Smooth muscle cell of the brain vasculature (primary cell): ENCODE measurements at regions not wholly inside any gene's neighbourhood (a gene's known extent, or its start where the extent isn't known, plus 50 kb on each side); places are given as distances from the start of the nearest gene placed in this dataset.

ENCODE experiments used
- DNase-seq: peaks from one replicate; pipeline ENCODE4 v3.0.0-alpha.2; 2012; ENCODE audit warnings: low read depth, low spot score

DNA sequence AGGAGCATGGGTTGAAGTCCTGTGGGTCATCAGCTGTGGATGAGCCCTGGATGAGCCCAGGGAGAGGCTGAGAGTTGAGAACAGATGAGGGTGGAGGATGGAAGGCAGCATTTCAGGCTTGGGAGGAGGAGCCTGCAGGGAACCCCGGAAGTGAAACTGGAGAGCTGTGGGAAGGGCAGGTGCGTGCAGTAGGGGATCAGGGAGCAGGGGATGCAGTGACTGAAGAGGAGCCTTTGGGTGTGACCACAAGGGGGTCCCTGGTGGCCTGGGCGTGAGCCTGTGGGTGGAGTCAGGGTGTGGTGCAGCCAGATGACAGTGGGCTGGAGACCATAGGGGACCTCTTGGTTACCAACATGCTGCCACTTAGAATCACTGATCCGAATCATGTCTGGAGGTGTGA lies 115.5 kb downstream of the PAPOLA start:
- no peak for DNase-seq

DNA sequence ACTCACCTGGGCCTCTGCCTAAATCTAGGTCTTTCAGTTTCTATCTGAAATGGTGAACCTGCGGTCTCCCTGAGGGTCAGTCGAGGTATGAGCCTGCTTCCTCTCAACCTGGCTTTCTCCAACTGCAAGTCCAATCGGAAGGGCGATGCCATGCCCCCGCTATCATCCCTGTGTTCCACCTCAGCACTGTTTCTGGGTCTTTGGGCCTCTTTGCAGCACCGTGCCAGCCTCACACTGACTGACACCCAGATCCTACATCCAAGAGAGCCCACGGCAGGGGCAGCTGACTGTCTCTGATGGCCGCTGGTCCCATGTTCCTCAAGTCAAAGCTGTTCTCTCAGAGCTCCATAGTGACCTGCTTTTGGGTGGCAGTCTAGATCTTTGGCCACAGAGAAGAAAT lies 120.7 kb downstream of the PAPOLA start:
- no peak for DNase-seq

DNA sequence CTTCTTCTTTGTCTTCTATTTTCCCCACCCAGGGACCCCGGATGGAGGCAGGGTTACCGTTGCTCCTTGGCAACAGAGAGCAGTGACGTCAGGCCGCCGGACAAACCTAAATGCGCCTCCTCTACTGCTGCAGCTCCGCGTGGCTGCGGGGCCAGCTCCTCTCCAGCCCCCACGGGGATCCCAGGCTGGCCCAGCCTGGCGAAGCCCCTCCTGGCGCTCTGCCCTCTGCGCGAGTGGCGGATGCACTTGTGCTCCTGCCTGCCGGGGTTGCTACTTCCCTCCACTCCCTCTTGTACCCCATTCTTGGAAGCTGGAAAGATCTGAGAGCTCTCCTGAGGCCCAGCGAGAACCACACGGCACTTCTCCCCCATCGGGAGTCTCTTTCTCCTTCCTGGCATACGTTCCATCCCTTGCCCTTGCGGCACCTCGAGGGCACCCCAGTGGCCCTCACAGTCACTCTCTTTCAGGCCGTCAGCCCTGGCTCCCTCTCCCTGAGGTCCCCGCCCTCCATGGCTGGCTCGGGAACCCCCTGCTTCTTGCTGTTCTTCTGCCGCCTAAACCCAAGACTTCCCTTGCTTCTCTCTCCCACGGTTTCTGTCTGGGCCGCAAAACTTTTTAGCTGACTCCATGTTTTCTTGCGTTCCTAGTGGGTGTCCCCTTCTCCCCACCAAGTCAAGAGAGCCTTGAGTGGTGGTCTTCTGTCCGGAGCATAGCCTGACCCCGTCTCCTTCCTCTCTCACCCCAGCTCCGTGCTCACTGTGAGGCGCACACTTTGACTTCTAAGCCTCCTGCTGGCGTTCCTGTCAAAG lies 121.7 kb downstream of the PAPOLA start:
- no peak for DNase-seq

DNA sequence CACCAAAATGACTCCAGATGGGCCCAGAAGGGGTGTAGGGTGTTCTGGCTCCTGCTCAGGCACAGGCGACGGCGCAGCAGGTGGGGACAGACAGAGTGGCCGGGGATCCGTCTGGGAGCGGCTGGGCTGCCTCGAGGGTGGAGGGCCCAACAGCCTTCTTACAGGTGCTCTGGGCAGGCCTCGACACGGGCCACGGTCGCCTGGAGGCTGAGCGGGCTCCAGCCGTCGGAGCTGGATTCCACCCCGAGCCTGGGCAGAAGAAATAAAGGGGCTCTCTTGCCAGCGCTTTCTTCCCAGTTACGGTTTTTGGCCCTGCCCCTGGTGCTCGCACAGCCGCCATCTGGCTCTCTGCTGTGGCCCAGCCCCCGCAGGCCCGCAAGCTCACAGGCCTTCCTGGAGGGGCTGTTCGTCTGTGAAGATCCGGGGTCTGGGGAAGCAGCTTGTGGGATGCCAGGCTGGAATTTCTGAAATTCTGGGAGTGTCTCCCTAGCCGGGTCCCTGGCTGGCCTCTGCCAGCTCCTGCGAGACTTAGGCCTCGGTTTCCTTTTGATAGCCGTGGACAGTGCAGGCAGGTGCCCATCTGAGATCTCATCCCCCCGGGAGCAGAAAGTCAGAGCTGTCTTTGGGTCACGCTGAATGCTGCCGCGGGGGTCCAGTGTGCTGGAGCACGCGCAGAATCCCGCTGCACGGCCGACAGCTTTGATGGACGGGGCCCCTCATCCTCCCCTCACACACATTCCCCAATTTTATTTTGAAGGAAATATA lies 122.7 kb downstream of the PAPOLA start:
- no peak for DNase-seq

DNA sequence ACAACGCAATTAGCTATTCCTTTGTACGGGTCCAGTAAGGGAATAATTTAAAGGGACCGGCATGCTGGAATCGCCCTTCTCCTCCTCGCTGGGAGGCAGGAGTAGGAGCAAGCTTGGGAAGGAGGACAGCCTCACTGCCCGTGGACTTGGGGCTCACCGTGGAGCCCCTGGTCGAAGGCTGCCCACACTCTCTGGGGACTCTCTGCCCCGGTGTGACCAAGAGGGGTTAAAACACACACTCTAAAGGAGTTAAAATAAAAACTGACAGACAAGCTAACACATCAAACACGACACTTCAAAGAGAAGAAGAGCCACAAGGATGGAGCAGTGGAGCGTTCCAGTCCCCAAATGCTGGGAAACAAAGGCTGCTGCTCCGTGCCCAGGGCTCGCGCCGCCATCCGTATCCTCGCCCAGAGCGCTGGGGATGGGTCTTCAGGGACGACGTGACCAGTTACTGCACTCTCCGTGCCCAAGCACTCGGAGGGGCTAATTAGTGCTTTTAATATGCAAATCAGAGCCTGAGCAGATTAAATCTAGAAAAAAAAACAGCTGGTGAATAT lies 123.3 kb downstream of the PAPOLA start:
- no peak for DNase-seq

DNA sequence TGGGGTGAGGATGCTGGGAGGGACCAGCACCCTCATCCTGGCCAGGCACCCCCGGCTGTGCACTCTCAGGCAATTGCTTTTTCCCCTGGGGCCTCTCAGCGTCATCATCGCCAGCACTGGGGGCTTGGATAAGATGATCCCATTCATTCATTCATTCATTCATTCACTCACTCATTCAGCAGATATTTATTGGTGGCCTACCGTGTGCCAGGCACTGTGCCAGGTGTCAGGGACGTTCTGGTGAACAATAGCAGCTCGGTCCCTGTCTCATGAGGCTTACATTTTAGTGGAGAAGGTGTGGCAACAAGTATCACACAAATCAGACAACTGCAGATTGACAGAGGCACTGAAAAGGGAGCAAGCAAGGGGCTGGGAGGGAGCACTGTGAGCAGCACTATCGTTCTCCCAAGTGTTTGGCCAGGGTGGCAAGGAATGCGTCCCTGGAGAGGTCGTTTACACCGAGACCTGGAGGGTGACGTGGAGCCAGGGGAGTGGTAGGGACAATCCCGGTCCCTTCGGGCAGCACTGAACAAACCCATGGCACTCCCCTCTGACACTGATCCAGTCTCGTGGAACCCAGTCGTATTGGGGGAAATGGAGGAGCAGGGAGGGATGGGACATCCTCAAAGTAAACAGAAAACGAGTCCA lies 124.1 kb downstream of the PAPOLA start:
- no peak for DNase-seq

DNA sequence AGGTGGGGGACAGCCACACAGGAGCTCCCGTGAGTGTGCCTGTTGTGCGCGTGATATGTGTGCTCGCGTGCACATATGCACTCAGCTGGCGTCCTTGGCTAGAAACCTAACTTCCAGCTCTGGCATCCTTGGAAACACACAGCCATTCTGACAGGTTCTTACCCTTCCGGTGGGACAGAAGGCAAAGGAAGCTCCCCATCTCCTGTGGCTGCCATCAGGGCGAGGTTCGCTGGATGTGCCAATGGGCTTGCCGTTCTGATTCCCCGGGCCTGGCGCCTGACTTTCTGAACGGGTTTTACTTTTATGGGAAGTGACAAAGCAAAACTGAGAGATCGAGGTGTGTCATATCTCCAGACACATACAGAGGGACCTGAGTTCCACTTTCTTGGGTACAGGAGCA lies 124.7 kb downstream of the PAPOLA start:
- DNase-seq = no peak

DNA sequence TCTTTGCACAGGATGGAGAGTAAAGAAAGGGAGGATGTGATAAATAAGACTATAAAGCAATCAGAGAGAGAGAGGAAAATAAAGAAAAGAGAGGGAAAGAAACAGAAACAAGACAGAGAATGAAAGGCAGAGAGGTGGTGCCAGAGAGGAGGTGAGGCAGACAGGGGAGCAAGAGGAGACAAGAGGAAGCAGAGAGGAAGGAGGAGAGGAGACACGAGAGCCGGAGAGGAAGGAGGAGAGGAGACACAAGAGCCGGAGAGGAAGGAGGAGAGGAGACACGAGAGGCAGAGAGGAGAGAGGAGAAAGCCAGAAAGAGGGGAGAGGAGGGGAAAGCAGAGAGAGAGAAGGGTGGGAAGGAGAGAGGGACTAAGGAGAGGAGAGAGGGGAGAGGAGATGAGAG lies 125.2 kb downstream of the PAPOLA start:
- DNase-seq = no peak

DNA sequence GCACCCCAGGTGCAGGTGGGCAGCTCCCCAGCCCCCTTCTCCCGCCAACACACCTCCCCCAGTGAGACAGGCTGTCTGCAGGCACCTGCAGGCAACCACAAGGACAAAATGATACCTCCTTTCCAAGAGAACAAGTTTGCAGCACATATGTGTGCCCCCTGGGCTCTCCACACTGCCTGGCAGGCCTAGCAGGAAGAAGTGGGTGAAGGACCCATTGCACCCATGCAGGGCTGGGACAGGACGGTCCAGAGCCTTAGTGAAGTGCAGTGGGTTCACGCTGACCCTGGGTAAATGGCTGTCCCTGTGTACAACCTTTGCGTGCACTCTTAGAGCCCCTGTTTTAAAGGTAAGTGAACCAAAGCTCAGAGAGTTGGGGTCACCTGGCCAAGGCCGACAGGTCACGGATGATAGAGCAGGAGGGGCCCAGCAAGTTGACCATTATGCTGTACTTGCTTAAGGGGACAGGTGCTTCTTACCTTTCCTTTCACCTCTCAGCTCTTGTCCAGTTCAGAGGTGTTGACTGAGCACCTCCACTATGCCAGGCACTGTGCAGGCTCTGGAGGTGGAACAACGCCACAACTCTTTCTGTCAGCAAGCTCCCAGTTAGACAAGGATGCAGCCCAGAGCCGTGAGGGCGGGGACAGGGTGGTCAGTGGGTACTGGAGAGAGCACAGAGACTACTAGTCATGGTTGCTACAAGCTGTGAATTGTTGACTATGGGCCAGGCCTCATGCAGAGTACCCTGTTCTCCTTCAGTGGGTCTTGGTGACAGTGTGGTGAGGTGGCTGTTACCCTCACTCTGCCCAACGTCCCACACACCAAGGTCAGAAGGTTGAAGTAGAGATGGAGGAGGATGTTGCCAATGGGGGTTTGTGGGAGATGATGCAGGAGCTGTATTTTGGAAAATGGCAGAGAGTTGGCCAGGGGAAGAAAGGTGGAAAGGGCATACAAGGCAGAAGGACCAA lies 125.9 kb downstream of the PAPOLA start:
- no peak for DNase-seq

DNA sequence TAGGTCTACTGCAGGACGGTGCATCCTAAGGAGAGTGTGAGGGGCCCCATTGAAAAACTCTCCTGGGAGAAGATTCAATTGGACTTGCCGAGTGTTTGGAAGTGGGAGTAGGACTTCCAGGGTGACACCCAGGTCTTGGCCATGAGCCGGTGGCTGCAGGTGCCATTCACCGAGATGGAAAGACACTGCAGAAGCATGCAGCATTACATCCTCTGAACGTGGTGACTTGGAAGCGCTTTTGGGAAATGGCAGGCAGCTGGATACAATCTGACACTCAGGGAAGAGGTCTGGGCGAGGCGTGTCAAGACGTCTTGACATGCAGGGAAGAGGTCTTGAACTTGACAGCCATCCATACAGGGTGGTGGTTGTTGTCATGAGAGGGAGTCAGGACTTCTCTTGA lies 126.9 kb downstream of the PAPOLA start:
- DNase-seq = no peak

DNA sequence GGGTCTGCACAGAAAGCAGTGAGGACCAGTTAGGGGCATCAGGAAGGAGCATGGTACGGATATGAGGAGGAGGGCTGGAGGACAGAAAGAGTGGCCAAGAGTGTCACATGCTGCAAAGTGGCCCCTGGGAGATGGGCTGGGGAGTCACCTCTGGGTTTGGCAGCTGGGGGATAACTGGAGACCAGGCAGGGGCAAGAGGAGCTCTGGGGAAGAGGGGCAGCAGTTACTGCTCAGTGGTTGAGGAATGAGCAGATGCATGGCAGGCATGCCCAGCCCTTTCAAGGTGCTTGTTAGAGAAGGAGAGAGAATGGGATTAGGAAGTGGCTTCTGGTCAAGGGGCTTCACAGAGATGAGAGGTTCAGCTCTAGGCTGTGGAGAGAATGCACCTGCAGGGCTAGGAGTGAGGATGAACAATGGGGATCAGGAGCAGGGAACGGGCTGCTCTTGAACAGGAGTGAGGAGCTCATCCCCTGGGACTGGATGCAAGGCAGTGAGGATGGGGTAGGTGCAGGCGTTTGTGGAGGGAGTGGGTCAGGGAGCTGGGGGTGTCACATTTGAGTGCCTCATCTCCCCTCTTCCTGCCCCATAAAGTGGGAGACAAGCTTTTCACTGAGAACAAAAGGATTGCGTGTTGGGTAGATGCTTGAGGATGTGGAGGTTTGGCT lies 127.5 kb downstream of the PAPOLA start:
- no peak for DNase-seq

DNA sequence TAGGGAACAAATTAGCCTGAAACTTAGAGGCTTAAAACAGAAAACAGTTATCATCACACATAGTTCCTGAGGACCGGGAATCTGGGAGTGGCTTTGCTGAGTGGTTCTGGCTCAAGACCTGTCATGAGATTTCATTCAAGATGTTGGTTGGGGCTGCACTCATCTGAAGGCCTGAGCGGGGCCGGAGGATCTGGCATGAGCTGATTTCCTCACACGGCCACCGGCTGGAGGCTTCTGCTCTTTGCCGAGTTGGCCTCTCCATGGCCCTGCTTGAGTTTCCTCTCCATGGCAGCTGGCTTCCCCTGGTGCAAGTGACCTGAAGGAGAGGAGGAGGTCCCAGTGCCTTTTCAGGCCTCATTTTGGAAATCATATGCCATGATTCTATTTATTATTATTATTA lies 128.1 kb downstream of the PAPOLA start:
- no peak for DNase-seq

DNA sequence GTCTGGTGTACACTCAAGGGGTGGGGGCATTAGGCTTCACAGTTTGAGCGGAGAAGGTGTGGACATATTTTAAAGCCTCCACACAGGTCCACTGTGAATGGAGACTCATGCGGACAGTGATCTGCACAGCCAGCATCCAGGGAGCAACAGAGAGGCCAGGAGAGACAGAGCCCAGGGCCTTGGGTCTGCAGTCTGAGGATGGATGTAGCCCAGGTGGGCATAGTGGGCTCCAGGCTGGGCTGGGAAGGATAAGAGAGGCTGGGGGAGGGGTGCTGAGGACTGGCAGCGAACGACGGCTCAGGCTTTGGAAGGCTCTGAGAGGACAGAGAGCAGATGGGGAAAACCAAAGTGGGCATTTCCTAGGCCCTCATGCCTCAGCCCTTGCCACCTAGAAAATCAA lies 128.8 kb downstream of the PAPOLA start:
- DNase-seq = no peak

DNA sequence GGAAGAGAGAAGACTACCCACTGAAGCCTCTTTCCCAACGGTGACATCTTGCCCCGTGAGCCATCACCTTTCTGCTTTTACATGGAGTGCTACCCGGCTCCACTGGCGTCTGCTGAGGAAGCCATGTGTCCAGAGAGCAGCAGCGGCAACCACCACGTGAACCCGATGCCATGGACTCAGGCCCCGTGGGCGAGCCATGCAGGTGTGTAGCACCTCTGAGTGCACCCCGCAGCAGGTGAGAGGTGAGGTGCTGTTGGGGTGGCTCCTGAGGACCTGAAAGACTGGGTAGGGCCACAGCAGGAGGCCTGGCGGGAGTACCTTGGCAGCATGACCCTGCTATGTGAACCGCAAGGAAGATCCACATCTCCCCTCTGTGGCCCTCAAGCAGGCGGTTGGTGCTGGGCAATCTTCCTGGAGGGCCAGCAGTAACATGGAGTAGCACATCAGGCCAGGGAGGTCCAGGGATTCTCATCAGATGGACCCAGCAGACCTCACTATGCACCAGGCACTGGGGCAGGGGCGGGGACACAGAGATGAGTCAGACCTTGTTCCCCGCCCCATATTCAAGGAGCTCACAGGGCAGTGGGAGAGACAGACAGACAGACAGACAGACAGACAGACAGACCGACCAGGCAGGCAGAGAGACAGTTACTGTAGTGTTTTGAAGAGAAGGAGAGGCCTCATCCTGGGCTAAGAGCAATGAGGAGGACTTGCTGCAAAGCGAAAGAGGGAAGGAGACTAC lies 129.6 kb downstream of the PAPOLA start:
- DNase-seq = no peak

DNA sequence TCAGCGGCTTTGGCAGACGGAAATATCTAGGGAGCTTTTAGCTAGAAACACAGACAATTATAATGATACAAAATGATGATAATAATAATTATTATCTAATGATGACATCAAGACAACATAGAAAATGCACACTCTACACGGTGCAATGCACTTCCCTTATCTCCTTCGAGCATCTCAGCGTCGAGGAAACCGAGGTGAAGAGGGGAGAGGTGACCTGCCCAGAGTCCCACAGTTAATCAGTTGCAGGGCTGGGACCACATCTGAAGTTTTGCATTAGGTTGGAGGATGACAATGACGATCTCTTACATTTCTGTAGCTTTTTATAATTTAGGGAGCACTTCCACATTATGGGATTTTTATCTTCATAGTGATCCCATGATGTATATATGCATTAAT lies 130.2 kb downstream of the PAPOLA start:
- DNase-seq = no peak

DNA sequence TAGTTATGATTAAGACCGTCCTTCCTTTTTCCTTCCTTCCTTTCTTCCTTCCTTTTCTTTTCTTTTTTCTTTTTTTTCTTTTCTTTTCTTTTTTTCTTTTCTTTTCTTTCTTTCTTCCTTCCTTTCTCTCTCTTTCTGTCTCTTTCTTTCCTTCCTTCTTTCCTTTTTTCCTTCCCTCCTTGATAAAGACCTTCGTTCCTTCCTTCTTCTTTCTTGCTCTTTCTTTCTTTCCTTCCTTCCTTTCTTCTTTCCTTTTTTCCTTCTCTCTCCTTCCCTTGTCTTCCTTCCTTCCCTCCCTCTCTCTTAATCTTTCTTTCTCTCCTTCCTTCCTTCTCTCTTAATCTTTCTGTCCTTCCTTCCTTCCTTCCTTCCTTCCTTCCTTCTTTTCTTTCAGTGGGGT lies 130.9 kb downstream of the PAPOLA start:
- no peak for DNase-seq

DNA sequence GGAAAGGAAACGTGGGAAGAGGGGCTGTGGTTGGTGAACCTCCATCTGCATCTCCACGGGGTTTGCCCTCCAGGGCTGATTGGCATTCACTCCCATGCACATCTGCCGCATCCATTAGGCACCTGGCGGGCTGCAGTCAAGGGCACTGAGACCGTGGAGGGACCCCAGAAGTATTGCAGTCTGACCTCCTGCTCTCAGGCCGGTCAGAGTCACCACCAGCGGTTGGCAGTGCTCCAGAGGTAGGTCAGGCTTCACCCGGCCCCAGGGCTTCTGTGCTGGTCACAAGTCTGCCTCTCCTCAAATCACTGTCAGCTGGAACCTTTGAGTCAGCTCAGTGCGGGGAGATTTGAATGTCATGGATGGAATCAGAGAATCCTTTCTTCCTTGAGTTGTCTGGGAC lies 132.3 kb downstream of the PAPOLA start:
- no peak for DNase-seq

DNA sequence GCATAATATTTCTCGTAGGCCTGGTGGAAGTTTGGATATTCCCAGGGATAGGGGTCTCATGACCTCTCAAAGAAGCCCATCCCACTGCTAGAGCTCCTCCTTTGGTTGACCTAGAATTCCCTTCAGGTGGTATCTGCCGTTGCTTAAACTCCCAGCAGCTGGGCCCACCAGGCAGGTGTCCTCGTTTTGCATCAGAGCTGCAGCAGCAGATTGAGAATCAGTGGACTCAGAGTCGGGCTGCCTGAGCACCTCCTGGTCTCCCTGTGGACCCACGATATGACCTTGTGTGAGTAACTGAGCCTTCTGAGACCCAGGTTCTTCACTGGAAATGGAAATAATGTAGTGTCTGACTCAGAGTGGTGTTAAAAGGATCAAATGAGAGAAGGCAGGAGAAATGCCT lies 132.7 kb downstream of the PAPOLA start:
- no peak for DNase-seq

DNA sequence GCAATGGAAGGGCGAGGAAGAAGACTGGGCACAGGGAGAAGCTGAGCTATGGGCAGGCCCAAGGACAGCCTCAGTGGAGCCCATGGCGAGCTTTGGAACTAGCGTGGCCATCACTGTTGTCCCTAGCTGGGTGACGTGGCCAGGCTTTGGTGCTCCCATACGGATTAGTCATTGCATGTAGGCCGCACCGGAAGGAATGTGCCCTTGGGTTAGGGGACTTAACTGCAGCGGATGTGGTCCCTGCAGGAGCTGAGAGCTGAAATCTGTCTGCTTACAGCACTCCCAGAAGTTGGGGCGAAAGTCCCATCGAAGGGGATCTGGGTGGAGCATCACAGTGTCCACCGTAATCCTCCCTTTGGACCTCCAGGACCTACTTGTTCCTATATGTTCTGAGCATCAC lies 133.7 kb downstream of the PAPOLA start:
- DNase-seq = no peak

DNA sequence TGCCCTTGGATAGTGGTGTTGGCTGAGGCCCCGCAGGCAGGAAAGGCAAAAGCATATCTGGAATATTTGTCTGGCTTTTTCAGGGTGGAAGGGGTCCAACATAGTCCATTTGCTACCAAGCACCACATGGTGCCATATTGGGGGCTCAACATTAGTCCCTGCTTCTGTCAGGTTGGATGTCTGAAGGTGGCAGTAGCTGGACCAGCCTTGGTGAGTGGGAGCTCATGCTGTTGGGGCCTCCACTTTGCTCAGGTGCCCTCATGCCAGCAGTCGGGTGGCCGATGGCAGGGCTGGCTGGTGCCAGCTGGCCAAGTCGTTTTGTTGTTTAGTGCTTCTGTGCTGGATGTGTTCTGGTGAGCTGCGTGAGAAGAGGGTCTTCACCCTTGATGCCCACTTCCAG lies 135.3 kb downstream of the PAPOLA start:
- DNase-seq = no peak
